Globus pallidus (tissue), 1 donor: ENCODE measurements at regions not wholly inside any gene's neighbourhood (a gene's known extent, or its start where the extent isn't known, plus 50 kb on each side); places are given as distances from the start of the nearest gene placed in this dataset.
"Not testable (repeated sequence)": the region's sequence is repeated elsewhere in the genome, so short reads cannot be mapped to it uniquely, and the experiment has no call there.

Experiments
- DNase-seq: peaks from one replicate; pipeline ENCODE4 v3.0.0-alpha.2; 2015; ENCODE audit warnings: low spot score

GRCh38 chr6:16902502-16902901 lies 141.2 kb upstream of the ATXN1 start:
- DNase-seq = no peak

GRCh38 chr6:16901782-16902181 lies 140.5 kb upstream of the ATXN1 start:
- DNase-seq = peak; percentile 7

- DNase-seq = no peak
Observed at GRCh38 chr6:16901306-16901705, 140.0 kb upstream of the ATXN1 start.

- no peak for DNase-seq
Observed at GRCh38 chr6:16898640-16899396, 137.6 kb upstream of the ATXN1 start.

GRCh38 chr6:16897669-16898068 lies 136.4 kb upstream of the ATXN1 start:
- no peak for DNase-seq

- no peak for DNase-seq
Observed at GRCh38 chr6:16894301-16894700, 133.0 kb upstream of the ATXN1 start.

- DNase-seq = not testable (repeated sequence)
Observed at GRCh38 chr6:16891110-16891509, 129.8 kb upstream of the ATXN1 start.

- DNase-seq = no peak
Observed at GRCh38 chr6:16885411-16886160, 124.3 kb upstream of the ATXN1 start.

- DNase-seq = no peak
Observed at GRCh38 chr6:16884526-16884925, 123.3 kb upstream of the ATXN1 start.

GRCh38 chr6:16883414-16883813 lies 122.2 kb upstream of the ATXN1 start:
- no peak for DNase-seq

- DNase-seq = no peak
Observed at GRCh38 chr6:16882230-16882629, 121.0 kb upstream of the ATXN1 start.

- not testable (repeated sequence) for DNase-seq
Observed at GRCh38 chr6:16876852-16877251, 115.6 kb upstream of the ATXN1 start.

GRCh38 chr6:16876201-16876600 lies 114.9 kb upstream of the ATXN1 start:
- DNase-seq = no peak

- no peak for DNase-seq
Observed at GRCh38 chr6:16873698-16874097, 112.4 kb upstream of the ATXN1 start.

- no peak for DNase-seq
Observed at GRCh38 chr6:16872543-16873235, 111.4 kb upstream of the ATXN1 start.

- no peak for DNase-seq
Observed at GRCh38 chr6:16871047-16871446, 109.8 kb upstream of the ATXN1 start.

GRCh38 chr6:16868968-16869367 lies 107.7 kb upstream of the ATXN1 start:
- no peak for DNase-seq

- DNase-seq = no peak
Observed at GRCh38 chr6:16857969-16858592, 96.8 kb upstream of the ATXN1 start.

- DNase-seq = no peak
Observed at GRCh38 chr6:16855460-16855859, 94.2 kb upstream of the ATXN1 start.

- DNase-seq = no peak
Observed at GRCh38 chr6:16854986-16855385, 93.7 kb upstream of the ATXN1 start.

- no peak for DNase-seq
Observed at GRCh38 chr6:16852671-16853070, 91.4 kb upstream of the ATXN1 start.

GRCh38 chr6:16851758-16852157 lies 90.5 kb upstream of the ATXN1 start:
- no peak for DNase-seq
